22Rv1 (cell line): ENCODE measurements at regions not wholly inside any gene's neighbourhood (a gene's known extent, or its start where the extent isn't known, plus 50 kb on each side); places are given as distances from the start of the nearest gene placed in this dataset.

ENCODE experiments used
- ZFX ChIP-seq: fragments of 450-650 bp; IDR thresholded peaks from 2 replicates; pipeline ENCODE4 v1.6.1; 2017; ENCODE audit warnings: antibody characterized with exemption, borderline replicate concordance
- TF ChIP-seq, protein P1 (sequence below): fragments of 450-650 bp; IDR thresholded peaks from 2 replicates; pipeline ENCODE4 v1.5.1; 2017; ENCODE audit warnings: mild to moderate bottlenecking

- TF ChIP-seq, protein P1, sequence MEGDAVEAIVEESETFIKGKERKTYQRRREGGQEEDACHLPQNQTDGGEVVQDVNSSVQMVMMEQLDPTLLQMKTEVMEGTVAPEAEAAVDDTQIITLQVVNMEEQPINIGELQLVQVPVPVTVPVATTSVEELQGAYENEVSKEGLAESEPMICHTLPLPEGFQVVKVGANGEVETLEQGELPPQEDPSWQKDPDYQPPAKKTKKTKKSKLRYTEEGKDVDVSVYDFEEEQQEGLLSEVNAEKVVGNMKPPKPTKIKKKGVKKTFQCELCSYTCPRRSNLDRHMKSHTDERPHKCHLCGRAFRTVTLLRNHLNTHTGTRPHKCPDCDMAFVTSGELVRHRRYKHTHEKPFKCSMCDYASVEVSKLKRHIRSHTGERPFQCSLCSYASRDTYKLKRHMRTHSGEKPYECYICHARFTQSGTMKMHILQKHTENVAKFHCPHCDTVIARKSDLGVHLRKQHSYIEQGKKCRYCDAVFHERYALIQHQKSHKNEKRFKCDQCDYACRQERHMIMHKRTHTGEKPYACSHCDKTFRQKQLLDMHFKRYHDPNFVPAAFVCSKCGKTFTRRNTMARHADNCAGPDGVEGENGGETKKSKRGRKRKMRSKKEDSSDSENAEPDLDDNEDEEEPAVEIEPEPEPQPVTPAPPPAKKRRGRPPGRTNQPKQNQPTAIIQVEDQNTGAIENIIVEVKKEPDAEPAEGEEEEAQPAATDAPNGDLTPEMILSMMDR = no peak
- no peak for TF ChIP-seq ZFX
These were observed 281.0 kb upstream of the MAOA start for GRCh38 chrX:43375136-43375535.
